ENCODE measurements at regions not wholly inside any gene's neighbourhood (a gene's known extent, or its start where the extent isn't known, plus 50 kb on each side); places are given as distances from the start of the nearest gene placed in this dataset.

GRCh38 chr13:73370066-73370465 is 311.3 kb downstream of the KLF5 start:
- no peak for DNase-seq (ENCODE audit: low read depth)
- TF ChIP-seq, protein P1, sequence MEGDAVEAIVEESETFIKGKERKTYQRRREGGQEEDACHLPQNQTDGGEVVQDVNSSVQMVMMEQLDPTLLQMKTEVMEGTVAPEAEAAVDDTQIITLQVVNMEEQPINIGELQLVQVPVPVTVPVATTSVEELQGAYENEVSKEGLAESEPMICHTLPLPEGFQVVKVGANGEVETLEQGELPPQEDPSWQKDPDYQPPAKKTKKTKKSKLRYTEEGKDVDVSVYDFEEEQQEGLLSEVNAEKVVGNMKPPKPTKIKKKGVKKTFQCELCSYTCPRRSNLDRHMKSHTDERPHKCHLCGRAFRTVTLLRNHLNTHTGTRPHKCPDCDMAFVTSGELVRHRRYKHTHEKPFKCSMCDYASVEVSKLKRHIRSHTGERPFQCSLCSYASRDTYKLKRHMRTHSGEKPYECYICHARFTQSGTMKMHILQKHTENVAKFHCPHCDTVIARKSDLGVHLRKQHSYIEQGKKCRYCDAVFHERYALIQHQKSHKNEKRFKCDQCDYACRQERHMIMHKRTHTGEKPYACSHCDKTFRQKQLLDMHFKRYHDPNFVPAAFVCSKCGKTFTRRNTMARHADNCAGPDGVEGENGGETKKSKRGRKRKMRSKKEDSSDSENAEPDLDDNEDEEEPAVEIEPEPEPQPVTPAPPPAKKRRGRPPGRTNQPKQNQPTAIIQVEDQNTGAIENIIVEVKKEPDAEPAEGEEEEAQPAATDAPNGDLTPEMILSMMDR (IDR thresholded peaks at IDR 0.05; ENCODE audit: insufficient read depth, low read length, poor library complexity, severe bottlenecking) = no peak
- Histone ChIP-seq H3K36me3 (ENCODE audit: control insufficient read depth, insufficient read depth, low read length) (no peaks in the 10 kb centered on the region), H3K27me3 (ENCODE audit: control insufficient read depth, insufficient read depth, low read length) (no peaks in the 10 kb centered on the region), H3K4me3 (ENCODE audit: low read depth, low read length) (no peak overlapping the region)

- H3K36me3 ChIP-seq (ENCODE audit: control insufficient read depth, insufficient read depth, low read length) = no peaks in the 10 kb centered on the region
- H3K27me3 ChIP-seq (ENCODE audit: control insufficient read depth, insufficient read depth, low read length) = no peaks in the 10 kb centered on the region
- no peak for DNase-seq (ENCODE audit: low read depth)
- H3K4me3 ChIP-seq (ENCODE audit: low read depth, low read length) = no peak overlapping the region
- TF ChIP-seq, protein P1 (IDR thresholded peaks at IDR 0.05; ENCODE audit: insufficient read depth, low read length, poor library complexity, severe bottlenecking) = no peak
Observed at GRCh38 chr13:73369095-73369494, 310.3 kb downstream of the KLF5 start.

DNA sequence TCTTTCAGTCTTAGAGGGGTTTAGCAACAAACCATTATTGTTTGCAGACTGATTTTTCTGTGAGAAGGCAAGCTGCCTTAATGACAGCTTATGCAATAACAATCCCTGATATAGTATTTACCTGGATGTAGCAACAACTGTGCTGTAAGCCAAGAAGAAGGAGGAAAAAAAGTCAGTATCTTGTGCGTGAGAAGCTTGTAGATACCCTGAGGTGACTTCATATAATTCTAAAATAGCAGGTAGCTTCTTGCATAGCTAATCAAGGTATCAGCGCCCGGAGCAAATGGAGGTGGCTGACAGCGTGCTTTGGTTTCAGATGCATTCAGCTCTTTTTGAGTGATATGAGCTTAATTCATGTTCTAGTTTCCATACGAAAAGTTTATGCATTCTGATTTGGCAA is 309.8 kb downstream of the KLF5 start:
- TF ChIP-seq, protein P1 (IDR thresholded peaks at IDR 0.05; ENCODE audit: insufficient read depth, low read length, poor library complexity, severe bottlenecking) = no peak
- no peak overlapping the region for H3K4me3 ChIP-seq (ENCODE audit: low read depth, low read length)

GRCh38 chr13:73367886-73368285 is 309.1 kb downstream of the KLF5 start:
- Histone ChIP-seq H3K36me3 (ENCODE audit: control insufficient read depth, insufficient read depth, low read length) (no peaks in the 10 kb centered on the region), H3K27me3 (ENCODE audit: control insufficient read depth, insufficient read depth, low read length) (no peaks in the 10 kb centered on the region), H3K4me3 (ENCODE audit: low read depth, low read length) (no peak overlapping the region)
- TF ChIP-seq, protein P1 (IDR thresholded peaks at IDR 0.05; ENCODE audit: insufficient read depth, low read length, poor library complexity, severe bottlenecking) = no peak
- no peak for DNase-seq (ENCODE audit: low read depth)

More for the DNA sequence above, 309.8 kb downstream of the KLF5 start:
- no peak for DNase-seq (ENCODE audit: low read depth)
- Histone ChIP-seq H3K27me3 (ENCODE audit: control insufficient read depth, insufficient read depth, low read length) (no peaks in the 10 kb centered on the region), H3K36me3 (ENCODE audit: control insufficient read depth, insufficient read depth, low read length) (no peaks in the 10 kb centered on the region)

- DNase-seq (ENCODE audit: low read depth) = no peak
Observed at GRCh38 chr13:73366241-73366640, 307.4 kb downstream of the KLF5 start.

DNA sequence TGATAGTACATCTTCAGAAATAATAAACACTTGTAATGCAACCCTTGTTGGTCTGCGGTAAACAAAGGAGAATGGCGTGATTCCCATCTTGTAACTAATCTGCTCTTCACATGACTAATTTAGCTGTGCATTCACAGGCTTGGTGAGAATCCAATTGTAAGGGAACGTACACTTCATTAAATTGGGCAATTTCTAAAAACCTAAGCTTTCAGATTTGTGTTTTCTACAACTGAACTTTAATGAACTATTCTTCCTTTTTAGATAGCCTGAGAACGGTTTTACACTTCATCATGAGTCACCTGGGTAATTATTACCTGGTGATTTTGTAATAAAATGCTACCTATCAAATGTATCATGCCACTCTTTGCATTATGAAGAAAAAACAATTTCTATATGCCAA is 306.9 kb downstream of the KLF5 start:
- no peaks in the 10 kb centered on the region for H3K27me3 ChIP-seq (ENCODE audit: control insufficient read depth, insufficient read depth, low read length)
- TF ChIP-seq, protein P1 (IDR thresholded peaks at IDR 0.05; ENCODE audit: insufficient read depth, low read length, poor library complexity, severe bottlenecking) = no peak
- no peak overlapping the region for H3K4me3 ChIP-seq (ENCODE audit: low read depth, low read length)
- peak; percentile 21 for DNase-seq (ENCODE audit: low read depth)
- no peaks in the 10 kb centered on the region for H3K36me3 ChIP-seq (ENCODE audit: control insufficient read depth, insufficient read depth, low read length)

More at GRCh38 chr13:73366241-73366640, 307.4 kb downstream of the KLF5 start:
- H3K36me3 ChIP-seq (ENCODE audit: control insufficient read depth, insufficient read depth, low read length) = no peaks in the 10 kb centered on the region
- H3K4me3 ChIP-seq (ENCODE audit: low read depth, low read length) = no peak overlapping the region
- TF ChIP-seq, protein P1 (IDR thresholded peaks at IDR 0.05; ENCODE audit: insufficient read depth, low read length, poor library complexity, severe bottlenecking) = no peak
- H3K27me3 ChIP-seq (ENCODE audit: control insufficient read depth, insufficient read depth, low read length) = no peaks in the 10 kb centered on the region

All from kidney epithelial cell (primary cell).